Embryonic facial prominence (tissue), 1 donor: ENCODE measurements at regions not wholly inside any gene's neighbourhood (a gene's known extent, or its start where the extent isn't known, plus 50 kb on each side); places are given as distances from the start of the nearest gene placed in this dataset.
"Not testable (repeated sequence)": the region's sequence is repeated elsewhere in the genome, so short reads cannot be mapped to it uniquely, and the experiment has no call there.

Experiments used
- DNase-seq: peaks from one replicate; pipeline ENCODE4 v3.0.0-alpha.2; 2016; ENCODE audit errors: extremely low spot score

DNA sequence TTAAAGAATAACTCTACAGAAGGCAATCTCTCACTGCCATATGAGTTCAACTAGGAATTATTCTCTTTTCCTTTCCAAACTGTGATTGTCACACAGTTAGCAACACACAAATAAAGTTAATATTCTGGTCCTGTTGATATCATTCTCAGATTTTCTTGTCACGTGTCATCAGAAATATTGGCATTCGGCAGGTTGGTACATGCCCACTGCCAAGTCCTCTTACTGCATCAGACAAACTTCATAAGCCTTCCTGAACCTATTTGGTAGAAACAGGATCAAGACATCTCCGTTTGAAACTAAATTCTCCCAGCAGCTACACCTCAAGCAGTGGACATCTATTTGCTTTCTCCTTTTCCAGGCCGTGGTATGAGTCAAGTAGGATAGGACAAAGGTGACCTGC is 177.9 kb upstream of the SOX2 start:
- no peak for DNase-seq

DNA sequence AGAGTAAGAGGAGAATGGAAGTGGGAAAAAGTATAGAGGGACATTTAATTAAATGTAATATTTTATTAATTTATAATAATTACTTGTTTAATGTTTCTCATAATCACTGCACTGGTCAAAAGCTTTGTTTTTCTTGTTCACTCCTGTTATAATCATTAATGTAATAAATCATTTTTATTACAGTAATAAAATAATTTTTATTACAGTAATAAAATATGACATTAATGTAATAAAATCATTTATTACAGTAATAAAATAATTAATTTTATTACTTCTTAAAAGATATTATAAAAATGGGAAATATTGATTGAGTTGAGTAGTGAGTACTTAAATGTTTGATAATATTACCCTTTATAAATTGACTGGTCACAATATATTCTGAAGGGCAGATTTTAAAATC is 181.1 kb upstream of the SOX2 start:
- no peak for DNase-seq

DNA sequence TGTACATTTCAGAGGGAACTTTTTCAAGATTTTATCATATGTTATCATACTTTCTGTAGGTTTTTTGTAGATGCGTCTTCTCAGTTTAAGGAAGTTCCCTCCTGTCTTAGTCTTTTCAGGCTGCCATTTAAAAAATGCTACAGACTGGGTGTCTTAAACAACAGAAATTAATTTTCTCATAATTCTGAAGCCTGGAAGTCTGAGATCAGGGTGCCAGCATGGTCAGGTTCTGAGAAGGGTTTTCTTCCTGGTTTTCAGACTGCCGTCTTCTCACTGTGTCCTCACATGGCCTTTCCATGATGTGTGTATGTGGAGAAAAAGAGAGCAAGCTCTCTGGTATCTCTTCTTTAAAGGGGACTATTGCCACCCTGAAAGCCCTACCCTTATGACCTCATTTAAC is 189.9 kb upstream of the SOX2 start:
- DNase-seq = no peak

DNA sequence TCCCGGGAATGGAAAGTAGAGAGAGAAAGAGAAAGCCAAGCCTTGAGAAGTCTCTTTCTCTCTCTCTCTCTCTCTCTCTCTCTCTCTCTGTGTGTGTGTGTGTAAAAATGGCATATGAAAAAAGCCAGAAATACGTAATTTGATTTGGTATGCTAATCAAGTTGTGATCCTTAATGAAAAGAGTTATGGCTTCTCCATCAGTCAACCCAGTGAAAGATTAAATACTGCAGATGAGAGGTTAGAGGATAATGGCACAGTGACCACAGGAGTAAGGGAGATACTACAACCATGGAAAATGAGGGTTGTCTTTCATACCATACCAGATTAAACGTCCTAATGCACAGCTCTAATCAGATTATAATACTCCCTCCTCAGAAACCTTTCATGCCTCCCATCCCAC is 193.5 kb upstream of the SOX2 start:
- no peak for DNase-seq

DNA sequence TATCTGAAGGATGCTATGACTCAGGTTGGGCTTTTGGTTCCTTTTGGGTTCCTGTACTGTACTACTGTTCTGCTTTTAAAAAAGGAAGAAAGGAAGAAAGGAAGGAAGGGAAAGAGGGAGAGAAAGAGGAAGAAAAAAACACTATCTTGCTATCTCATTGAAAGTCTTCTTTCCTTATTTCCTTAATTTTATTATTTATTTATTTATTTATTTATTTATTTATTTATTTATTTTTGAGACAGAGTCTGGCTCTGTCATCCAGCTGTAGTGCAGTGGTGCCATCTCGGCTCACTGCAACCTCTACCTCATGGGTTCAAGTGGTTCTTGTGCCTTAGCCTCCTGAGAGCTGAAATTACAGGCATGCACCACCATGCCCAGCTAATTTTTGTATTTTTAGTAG is 198.9 kb upstream of the SOX2 start:
- no peak for DNase-seq

DNA sequence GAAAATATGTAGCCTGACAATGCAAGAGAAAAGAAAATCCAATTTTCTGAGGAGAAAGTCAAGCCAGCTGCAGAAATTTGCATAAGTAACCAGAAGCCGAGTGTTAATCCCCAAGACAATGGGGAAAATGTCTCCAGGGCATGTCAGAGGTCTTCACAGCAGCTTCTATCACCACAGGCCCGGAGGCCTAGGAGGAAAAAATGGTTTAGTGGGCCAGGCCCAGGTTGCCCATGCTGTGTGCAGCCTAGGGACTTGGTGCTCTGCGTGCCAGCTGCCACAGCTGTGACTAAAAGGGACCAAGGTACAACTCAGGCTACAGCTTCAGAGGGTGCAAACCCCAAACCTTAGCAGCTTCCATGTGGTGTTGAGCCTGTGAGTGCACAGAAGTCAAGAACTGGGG is 201.2 kb upstream of the SOX2 start:
- DNase-seq = no peak

DNA sequence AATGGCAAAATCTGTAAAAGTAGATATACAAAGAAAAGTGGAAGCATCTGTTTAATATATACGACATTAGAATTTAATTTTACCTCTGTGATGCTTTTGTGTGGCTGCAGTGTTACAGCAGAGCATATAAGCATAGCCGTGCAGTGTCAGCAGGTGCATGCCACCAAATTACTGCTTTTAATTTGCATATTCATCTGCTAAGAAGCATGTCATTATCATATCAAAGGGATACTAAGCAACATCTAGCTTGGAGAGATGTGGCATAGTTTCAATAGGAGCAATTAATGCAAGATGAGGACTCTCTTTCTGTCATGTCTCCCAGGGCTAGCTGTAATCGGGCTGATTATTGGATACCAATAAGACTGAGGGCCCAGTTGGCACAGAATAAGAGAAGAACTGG is 214.4 kb upstream of the SOX2 start:
- DNase-seq = no peak

DNA sequence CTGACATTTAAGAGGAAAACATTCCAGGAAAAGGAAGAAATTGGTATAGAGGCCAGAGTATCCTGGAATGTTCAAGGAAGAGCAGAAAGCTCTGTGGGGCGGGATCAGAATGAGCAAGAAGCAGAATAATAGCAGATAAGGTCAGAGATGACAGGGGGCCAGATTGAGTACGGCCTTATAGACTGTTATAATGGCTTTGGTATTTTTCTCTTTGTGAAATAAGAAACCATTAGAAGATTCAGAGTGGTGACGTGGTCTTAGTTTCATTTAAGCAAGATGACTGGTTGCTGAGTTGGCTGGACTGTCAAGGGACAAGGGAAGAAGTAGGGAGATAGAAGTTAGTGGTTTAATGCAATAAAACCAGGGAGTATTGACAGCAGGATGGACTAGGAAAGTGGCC is 218.3 kb upstream of the SOX2 start:
- DNase-seq = no peak

DNA sequence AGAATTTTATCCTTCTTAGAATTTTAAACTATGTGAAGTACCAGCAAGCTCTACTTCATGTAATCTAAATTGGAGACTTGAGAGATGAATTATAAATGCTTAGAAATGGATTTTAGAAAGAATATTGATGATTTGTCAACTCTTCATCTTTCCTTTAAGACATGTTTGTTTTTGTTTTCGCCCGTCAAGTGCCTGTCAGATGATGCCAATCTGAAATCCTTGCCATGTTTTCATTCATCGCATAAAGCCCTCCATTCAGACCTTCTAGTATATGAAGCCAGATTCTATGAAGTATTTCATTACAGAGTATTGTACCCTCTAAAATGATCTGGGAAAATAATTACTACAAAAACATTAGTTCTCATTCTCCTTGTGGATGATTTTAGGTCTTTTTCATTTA is 223.2 kb upstream of the SOX2 start:
- DNase-seq = no peak

DNA sequence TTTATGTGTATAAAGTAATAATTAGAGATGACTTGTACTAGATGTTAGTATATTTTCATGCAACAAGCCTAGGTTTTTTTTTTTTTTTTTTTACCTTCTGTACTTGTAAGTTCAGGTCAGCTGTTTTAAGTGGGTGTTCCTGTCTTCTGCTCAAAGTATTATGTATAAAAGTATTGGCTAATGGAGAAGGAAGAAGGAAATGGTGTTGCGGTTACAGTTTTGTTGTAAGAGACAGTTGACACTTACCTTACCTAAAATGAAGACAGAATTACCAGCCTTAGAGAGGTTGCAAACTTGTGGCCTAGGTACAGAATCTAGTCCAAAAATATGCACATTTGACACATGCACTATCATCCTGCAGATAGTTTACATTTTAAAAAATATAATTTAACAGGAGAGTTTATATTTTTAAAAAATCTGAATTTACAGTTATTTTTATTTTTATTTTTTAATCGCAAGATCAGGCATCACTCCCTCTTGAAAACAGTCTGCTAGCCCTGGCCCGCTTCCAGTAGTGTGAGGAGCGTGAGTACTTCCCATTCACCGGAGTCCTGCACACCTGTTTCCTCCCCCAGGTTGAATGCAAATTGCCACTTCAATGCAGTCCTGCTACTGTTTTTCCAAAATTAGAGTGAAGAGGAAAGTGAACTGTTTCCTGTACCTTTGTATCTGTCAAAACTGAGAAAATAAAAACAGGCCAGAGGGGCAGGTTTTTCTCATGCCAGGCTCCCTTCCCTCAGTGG is 224.3 kb upstream of the SOX2 start:
- no peak for DNase-seq

DNA sequence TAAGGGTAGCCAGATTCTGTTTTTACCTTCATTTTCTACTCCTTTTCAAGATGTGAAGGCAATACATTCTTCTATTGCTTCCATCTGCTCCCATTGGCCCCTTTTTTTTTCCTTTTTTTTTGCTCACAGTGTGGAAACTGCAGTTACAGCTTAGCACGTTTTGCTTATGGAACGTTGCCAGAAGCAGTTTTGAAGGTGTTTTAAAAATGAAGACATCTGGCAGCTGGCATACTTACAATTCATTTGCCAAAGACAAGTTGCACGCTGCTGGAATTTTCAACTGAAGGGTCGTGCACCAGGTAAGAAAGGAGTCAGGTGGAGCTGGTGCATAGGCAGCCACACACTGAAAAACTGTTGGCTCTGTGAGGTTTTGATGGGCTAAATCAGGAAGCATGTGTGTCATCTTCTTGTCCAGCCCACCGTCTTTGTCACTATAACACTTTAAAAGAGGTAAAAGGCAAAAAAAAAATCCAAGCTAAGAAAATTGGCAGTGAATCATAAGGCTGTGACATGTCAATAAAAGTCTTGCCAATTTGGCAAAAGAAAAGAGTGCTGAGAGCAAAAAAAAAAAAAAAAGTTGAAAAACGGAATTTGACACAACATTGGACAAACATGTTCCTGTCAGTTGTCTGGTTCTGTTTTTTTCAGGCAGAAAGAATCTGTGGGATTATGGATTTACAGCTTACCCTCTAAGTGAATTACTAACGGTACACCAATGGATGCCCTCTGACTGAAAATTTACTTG is 225.4 kb upstream of the SOX2 start:
- no peak for DNase-seq

DNA sequence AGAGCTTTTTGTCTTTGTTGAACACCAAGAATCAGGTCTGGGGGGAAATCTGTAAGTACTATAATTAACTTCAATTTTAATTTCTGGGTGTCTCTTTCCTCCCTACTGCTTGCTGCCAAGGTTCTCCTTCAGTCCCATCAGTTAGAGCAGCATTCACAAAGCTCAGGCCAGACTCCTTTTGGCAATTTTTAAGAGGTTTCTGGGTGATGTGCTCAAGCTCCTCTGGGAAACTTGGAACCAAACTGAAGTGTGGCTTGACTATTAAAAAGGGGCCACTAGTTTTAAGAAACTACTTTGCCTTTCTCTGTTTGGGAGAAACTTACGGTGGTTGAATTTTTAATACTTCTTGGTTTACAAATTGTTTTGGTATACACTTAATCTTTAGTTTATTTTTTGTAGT is 227.7 kb upstream of the SOX2 start:
- no peak for DNase-seq

DNA sequence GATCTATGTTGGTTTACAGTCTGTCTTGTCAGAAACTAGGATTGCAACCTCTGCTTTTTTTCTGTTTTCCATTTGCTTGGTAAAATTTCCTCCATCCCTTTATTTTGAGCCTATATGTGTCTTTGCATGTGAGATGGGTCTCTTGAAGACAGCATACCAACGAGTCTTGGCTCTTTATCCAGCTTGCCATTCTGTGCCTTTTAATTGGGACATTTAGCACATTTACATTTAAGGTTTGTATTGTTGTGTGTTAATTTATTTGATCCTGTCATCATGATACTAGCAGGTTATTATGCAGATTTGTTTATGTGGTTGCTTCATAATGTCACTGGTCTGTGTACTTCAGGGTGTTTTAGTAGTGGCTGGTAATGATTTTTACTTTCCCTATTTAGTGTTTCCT is 236.6 kb upstream of the SOX2 start:
- not testable (repeated sequence) for DNase-seq

DNA sequence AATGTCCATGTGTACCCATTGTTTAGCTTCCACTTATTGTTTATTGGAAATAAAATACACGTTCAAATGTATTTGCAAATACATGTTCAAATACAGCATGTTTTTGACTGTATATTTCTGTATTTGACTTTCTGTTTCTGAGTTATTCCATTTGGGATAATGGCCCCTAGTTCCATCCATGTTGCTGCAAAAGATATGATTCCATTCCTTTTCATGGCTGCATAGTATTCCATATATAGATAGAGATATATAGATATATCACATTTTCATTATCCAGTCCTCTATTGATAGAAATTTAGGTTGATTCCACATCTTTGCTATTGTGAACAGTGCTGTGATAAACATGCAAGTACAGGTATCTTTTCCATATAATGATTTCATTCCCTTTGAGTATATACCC is 241.4 kb upstream of the SOX2 start:
- no peak for DNase-seq

DNA sequence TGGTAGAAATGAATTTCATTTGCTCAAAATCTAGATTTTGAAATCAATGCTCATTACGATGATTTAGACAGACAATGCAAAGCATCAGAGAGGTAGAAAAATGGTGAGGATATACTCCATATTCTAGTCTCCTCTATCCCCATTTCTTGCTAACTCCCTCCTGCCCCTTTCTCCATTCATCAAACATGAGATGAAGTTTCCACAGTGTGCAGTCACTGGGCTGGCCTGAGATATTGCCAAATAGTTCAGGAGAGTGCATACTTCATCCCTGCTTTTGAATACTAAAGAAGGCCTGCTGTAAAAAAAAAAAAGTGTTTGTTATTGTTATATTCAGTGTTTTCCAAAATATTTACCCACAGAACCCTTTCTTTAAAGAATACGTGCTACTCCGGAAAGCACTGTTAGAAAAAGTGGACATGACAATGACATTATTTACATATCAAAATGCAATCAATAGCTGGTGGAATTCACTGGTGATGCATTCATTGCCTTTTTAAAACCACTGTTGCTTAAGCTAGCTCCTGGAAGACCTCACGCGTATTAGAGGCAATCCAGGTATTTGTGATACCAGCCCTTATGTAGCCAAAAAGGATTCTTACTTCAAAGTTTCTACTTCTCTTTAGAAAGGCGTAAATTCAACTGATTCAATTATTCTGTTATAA is 247.6 kb upstream of the SOX2 start:
- DNase-seq = no peak

DNA sequence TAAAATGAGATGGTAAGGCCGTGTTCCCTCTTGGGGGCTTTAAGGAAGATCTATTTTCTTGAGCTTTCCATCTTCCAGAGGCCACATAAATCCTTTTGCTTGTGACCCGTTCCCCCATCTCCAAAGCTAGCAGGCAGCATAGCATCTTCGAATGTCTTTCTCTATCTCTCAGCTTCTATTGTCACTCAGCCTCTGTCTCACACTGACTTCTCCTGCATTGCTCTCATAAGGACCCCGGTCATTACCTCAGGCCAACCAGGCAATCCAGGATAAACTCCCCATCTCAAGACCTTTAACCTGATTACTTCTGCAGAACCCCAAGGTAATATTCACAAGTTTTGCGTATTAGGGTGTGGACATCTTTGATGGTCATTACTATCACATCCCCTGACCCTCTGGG is 250.3 kb upstream of the SOX2 start:
- DNase-seq = no peak

DNA sequence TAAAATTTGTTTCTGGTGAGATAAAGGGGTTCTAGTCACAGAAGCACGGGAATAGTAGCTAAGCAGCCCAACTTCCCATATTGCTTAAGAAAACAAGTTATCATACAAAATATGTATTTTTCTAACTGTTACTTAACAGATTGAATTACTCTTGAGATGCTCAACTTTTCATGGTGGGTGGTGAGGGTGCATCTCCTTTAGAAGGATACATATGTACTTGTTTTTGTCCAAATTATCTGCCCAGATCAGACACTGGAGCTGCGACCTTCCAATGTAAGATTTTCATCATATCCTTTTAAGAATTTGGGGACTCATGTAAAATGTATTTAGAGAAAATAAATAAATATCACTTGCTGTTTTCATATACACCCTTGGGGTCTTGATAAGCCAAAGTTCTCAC is 252.2 kb upstream of the SOX2 start:
- no peak for DNase-seq

DNA sequence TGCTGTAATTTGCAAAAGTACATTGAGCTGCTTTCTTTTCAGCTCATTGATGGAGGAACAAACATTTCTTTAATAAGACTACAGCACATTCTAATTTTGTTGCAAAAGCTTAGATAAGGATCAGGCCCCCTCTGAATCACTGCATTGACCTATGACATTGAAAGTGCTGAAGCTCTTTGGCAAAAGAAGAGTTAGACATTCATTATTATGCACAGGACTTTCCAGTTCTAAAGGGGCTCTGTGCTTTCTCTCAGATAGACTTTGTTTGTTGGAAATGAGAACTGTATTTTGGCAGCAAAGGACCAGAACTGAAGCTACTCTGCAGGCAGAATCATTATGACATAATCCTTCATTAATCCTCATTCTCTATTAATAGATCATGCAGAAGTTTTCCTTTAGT is 252.9 kb upstream of the SOX2 start:
- DNase-seq = no peak

DNA sequence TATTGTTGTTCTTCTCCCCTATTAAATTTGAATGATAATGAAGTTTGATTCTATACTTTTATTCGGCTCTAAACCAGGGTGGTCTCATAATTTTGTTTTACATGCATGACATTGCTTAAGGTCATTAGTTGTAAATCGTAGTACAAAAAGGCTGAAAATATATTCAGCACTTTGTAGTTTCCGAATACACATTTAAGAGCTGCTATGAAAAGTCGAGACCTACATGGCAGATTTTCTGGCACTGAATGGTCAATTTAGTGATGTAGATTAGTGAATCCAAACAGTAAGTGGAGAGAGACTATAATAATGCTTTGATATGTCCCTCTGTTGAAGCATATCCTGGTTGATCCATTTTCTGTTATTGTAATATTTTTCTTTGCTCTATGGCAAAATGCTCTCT is 254.0 kb upstream of the SOX2 start:
- DNase-seq = no peak

DNA sequence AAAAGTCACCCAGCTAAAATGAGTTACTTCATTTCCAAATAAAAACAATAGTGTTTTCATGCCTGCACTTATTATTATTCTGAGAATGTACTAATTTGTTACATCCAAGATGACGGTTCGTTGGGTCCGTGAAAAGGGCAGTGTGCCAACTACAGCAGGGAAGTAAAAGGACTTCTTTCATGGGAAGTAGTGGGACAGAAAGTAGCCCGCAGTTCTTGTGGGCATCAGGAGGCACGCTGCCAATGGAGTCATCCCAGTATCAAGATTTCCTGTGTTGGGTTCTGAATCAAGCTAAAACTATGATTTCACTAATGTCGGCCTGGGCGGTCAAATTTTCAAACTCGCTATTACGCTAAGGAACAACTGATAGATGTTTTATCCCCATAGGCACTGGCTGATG is 254.5 kb upstream of the SOX2 start:
- no peak for DNase-seq

DNA sequence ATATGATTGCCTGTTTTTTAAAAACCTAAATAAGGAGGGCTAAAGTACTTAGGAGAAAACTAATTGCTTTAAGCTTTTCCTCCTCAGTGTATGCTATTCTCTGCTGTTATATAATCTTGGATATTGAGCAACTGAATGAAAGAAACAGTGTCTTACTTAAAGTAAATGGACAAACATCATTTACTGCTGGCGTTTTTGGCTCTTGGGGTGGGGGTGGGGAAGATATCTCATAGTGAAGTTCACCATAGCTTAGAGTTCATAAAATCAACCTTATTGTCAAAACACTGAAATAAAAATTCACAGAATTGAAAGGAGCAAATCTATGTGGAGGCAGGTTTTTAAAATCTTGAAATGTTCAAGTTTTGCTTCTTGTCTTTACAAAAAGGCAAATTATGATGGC is 256.4 kb upstream of the SOX2 start:
- DNase-seq = no peak

DNA sequence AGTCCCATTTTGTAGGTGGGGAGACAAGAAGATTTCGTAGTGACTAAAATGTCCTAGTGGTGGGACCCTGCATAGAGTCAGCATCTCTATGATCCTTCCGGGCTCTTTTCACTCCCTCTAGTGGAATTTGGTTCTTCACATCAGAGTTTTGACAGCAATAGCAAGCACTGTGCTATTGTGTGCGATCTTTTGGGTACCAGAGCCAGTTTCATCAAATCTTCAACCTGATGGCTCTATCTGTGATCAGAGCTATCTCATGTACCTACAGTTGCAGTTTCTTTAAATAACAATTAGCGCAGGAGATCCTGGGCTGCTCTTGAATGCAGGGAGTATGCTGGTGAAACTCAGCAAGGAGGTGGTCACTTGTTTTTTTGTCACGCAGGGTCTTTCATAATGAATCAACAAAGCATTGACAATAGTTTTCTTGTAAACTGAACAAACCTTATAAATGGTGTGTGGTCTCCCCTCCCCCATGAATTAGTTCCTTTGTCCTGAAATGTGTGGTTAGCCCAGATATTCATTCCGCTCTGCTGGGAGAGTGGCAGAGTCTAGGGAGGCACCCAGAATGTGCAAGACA is 257.2 kb upstream of the SOX2 start:
- DNase-seq = no peak

DNA sequence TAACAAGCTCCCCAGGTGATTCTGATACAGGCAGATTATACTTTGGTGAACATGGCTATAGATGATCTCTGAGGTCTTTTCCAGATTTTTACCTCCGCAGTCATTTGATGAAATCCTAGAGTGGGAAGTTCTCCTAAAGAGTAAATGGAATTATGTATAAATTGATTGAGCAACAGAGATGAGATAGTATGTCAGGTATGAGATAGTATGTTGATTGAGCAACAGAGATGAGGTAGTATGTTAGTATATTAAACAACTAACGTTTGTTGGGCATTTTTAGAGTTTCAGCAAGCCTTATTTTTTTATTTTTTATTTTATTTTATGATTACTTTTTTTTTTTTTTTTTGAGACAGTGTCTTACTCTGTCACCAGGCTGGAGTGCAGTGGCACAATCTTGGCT is 265.0 kb upstream of the SOX2 start:
- DNase-seq = no peak
